ENCODE measurements at regions not wholly inside any gene's neighbourhood (a gene's known extent, or its start where the extent isn't known, plus 50 kb on each side); places are given as distances from the start of the nearest gene placed in this dataset.

DNA sequence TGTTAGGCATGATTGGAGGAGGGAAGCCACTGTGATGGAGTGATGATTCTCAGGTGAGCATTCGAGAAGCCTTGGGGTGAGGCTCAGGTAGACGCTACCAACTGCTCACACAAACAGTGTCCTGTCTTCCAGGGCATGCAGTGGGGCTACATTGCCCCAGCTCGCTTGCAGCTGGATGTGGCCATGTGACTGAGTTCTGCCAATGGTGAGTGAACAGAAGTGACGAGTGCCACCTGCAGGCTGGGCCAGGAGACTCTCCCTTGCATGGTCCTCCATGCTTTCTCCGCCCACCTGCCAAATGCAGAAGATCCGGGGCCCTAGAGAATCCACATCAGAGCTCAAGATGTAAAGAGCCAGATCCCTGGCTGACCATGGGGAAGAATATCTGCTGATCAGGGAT lies 195.9 kb downstream of the BCR start (continued):
- TF ChIP-seq ZNF577 (CRISPR knock-in tag; IDR thresholded peaks at IDR 0.05; ENCODE audit: borderline replicate concordance, low read depth), result no peak
- peak; percentile 68 for TF ChIP-seq NFYB (CRISPR knock-in tag; IDR thresholded peaks at IDR 0.05)
- no peak for TF ChIP-seq ZNF550 (CRISPR knock-in tag; IDR thresholded peaks at IDR 0.05; ENCODE audit: borderline replicate concordance)
- peak; percentile 42 for TF ChIP-seq STAG1 (CRISPR knock-in tag; IDR thresholded peaks at IDR 0.05)
- TF ChIP-seq HHEX (CRISPR knock-in tag; IDR thresholded peaks at IDR 0.05), result no peak

DNA sequence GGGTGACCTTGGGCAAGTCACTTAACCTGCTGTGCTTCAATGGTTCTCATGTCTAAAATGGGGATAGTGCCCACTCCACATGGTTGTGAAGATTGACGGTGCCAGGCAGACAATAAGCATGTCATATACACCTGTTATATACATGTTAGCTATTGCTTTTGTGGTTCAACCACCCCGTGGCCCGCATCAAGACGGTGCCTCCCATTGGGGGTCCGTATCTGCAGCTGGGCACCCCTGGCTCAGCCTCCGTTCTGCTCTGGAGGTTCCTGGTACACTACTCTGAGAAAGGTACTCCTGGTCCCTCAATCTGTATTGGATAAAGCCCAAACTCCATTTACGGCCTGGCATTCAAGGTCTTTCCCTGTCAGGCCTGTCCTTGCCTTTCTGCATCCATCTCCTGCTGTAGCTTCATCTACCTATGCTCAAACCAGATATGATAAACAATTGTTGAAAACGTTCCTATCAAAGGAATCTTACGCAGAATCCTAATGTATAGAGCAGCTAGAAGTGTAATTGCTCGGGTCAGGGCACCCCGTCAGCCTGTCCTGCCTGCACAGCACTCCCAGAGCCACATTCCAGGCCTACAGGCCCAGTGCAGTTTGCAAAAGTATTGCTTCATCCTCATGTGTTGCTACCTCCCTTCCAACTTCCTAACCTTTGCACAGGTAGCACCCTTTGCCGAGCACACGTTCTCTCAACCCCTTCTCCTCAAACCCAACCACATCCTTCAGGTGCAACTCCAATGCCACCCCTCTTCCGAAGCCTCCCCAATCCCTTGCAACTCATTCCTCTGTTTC lies 194.9 kb downstream of the BCR start:
- Histone ChIP-seq H3K79me2 (ENCODE audit: insufficient read depth, low read length) (no peaks in the 10 kb centered on the region), H3K36me3 (replicated peaks in 1 of 2; ENCODE audit: control insufficient read depth in 1 of 2, insufficient read depth in 2 of 2, low read length in 2 of 2) (no peaks in the 10 kb centered on the region), H3K27me3 (ENCODE audit: control insufficient read depth in 1 of 2, insufficient read depth in 2 of 2, low read length in 2 of 2) (no peaks in the 10 kb centered on the region; a peak in 1 of 5 replicates), H2AFZ (ENCODE audit: low read length) (no peak overlapping the region), H4K20me1 (ENCODE audit: insufficient read depth, low read length) (no peaks in the 10 kb centered on the region), H3K27ac (ENCODE audit: extremely low read length, insufficient read depth, low read length) (no peak overlapping the region), H3K4me3 (replicated peaks in 1 of 3; ENCODE audit: insufficient read depth in 1 of 3, low read depth in 2 of 3, low read length in 3 of 3) (no peak overlapping the region), H3K4me1 (ENCODE audit: insufficient read depth, low read length) (no peaks in the 10 kb centered on the region), H3K9ac (ENCODE audit: insufficient read depth, low read depth, low read length) (no peak overlapping the region), H3K4me2 (ENCODE audit: low read depth, low read length) (no peak overlapping the region), H3K9me3 (ENCODE audit: low read length) (no peaks in the 10 kb centered on the region)
- in situ Hi-C loops (cut with HindIII; ENCODE audit: extremely low pct_ligation_motif_present, low pct_unique_long_range_greater_than_20kb) (loop anchor here (25.0 kb wide), 1 partner anchor 413 kb away; no protein-coding TSS in a partner anchor), intact Hi-C loops (cut with micrococcal nuclease; ENCODE audit: unreplicated experiment) (no loop called here)
- ATAC-seq (peak; percentile 38; the same call in 1 of the 3 replicates), FAIRE-seq (no peak), DNase-seq (ENCODE audit: low spot score) (no peak)
- 21% methylated on average over 10 of the region's 14 CpGs for WGBS (ENCODE audit: low lambda C conversion rate)
- POLR2A ChIA-PET, result no interaction called here
- no TSS peak for BruUV-seq (replicated peaks)
- 0 out of 2 replicates have a peak, but pooled peaks have one; percentile 10 for TF ChIP-seq CEBPG (CRISPR knock-in tag; IDR thresholded peaks at IDR 0.05)
- TF ChIP-seq CEBPB (IDR thresholded peaks at IDR 0.05; ENCODE audit: borderline replicate concordance, low read depth, low read length), result peak; percentile 46; the same call in 1 of the 2 replicates
- TF ChIP-seq RBM39 (IDR thresholded peaks at IDR 0.05; ENCODE audit: low read depth, low read length, poor library complexity, severe bottlenecking), result no peak
- CTCF ChIA-PET (ENCODE audit: low intra/inter-chr PET ratio, low total read pairs), result interaction anchor here (1.2 kb wide), 1 partner anchor 59 kb away, joined by 3 read pairs; no protein-coding TSS in a partner anchor
